GM21367 (cell line): ENCODE measurements at regions not wholly inside any gene's neighbourhood (a gene's known extent, or its start where the extent isn't known, plus 50 kb on each side); places are given as distances from the start of the nearest gene placed in this dataset.
A peak's percentile ranks its signal among the peaks of the same experiment; 100 is the strongest.

Experiments
- ATAC-seq: cut with Tn5 transposase; IDR thresholded peaks from one replicate; pipeline ENCODE4 v1.9.1; 2021; ENCODE audit not compliant: unreplicated experiment

DNA sequence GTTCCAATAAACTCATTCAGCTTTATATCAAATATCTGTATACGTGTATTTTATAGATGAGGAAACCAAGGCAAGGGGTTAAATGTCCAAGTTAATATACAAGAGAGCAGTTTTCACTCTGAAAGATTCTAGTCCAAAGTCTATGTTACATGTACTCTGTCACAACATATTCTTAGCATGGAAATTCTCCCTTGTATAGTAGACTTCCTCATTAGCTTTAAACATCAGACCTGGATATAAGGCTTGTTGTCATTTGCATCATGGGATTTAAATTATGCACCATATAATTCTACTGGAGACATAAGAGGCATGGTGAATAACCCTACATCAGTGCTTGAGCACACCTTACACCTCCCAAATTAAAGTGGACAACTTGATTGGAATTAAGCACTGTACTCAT, 681.9 kb upstream of the CCDC179 start:
- ATAC-seq: no peak

DNA sequence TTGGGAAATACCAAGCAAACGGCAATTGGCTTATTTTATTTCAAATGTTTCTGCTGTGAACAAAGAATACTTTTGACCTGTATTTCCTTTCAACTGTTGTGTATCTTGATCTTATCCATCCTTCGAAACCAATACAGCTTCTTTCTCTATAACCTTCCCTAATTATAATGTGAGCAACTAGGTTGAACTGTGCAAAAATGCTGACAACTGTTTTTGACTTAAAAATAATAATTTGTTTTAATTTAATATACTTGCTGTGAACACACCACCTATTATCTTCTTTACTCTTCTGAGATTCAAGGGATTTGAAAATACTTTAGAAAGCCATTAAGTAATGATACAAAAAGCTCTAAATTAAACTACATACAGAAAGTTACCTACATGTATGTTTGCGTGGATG, 682.5 kb upstream of the CCDC179 start:
- no peak for ATAC-seq

DNA sequence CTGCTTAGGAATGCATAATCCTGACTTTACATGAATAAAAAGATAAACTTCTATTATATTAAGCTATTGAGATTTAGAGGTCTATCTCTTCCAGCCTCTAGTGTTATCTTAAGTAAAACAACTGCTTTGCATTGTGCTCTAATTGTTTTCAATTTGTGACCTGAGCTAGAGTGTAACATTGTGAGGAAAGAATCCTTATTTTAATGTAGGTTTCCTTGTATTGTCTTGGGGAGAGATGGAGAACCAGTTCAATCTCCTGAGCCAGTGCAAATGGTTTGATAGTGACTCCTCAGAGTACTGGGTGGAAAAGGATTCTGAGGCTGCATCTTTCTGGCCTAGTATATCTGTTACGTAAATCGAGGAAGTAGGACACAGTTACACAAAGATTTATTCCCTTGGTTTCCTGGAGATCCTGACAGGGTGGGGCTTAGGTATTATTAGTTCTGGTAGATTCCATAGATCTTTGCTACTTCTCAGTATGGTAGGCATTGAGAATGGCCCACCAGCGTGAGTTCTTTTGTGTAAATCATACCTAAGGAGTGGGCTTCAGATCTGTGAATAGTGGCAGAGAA, 683.5 kb upstream of the CCDC179 start:
- no peak for ATAC-seq

DNA sequence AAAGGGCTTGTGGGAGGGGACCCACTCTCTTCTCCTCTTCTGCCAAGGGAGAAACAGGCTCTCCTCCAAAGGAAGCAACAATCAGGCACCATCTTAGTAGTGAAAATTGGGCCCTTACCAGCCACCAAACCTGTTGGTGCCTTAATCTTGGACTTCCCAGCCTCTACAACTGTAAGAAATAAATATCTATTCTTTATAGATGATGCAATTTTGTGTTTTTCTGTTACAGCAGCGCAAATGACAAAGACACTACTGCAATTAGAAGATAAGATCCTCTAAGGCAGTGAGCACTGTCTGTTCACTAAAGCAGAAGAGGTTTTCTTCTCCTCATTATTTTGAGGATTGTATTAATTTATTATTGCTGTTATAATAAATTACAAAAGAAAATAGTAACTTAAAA, 691.4 kb upstream of the CCDC179 start:
- ATAC-seq: no peak

DNA sequence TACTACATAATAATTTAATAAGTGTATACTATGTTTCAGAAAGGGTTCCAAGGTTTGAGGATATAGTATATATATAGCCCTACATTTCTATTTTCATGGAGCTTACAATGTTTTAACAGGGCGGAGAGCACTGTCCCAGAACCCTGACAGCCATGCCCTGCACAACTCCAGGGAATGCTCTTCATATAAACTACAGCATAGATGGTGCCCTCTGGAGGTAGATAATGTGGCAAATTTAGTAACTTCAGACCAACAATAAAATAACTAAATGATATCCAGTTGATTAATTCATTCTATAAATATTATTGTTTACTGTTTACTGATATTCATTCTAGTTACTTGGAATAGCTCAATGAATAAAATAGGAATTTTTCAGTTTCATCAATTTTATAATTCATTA, 693.7 kb upstream of the CCDC179 start:
- ATAC-seq: no peak

DNA sequence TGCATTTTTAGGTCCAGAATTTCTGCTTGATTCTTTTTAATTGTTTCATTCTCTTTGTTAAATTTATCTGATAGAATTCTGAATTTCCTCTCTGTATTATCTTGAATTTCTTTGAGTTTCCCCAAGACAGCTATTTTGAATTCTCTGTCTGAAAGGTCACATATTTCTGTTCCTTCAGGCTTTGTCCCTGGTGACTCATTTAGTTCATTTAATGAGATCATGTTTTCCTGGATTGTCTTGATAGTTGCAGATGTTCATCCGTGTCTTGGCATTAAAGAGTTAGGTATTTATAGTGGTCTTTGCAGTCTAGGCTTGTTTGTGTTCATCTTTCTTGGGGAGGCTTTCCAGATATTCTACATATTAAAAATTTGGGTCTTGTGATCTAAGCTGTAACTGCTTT, 694.8 kb upstream of the CCDC179 start:
- ATAC-seq: no peak

DNA sequence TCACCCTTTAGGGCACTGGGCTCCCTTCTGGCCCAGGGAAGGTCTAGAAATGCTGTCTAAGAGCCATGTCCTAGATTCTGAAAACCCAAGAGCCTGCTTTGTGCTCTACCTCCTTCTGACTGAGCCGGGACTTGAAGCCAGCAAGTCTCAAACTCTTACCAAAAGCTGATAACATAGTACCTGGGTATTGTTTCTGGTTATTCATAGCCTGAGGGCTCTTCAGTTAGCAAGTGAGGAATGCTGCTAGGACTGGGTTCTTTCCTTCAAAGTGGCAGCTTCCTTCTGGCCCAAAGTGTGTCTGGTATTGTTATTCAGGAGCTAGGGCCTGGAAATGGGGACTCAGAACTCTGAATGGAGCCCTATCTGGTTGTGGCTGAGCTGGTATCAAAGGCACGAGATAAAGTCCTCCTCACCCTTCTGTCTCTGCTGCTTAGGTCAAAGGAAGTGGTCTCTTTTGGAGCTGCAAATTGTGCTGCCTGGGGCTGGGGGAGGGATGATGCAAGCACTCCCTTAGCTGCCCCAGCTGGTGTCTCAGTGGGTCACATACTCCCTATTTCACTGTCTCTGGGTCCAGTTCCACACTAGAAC, 696.0 kb upstream of the CCDC179 start:
- ATAC-seq: no peak

DNA sequence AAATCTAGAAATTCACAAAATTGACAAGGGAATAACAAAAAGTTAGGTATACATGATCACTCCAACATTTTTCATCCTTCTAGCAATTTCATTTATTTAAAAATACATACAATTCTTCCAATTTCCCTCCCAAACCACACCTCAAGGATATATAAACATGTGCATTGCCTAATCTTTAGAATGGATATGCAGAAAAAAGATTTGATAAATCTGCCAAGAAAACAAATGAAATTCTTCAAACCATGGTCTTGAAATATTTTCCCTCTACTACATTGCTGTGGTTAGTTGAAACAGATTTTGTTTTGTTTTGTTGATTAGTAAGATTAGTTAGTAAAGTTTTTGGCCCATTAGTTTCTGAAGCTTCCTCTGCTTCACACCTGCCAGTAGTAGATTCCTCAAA, 703.3 kb upstream of the CCDC179 start:
- no peak for ATAC-seq

DNA sequence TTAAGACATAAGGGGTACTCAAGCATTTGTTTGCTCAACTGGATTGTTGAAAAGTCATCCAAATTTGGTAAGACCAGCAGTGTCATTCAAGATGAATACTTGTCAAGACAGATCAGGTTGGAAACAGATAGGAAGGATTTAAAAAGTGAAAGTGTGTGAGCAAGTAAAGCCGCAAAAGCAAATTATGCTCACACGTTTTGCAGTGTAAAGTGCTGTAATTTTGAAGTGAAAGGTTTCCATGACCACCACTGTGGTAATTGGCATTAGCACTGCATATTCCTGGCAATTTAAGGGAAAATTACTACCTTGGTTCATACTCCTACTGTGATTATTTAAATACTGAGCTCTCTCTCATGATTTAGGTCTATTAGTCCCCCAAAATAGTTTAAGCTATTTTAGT, 704.1 kb upstream of the CCDC179 start:
- ATAC-seq: no peak

DNA sequence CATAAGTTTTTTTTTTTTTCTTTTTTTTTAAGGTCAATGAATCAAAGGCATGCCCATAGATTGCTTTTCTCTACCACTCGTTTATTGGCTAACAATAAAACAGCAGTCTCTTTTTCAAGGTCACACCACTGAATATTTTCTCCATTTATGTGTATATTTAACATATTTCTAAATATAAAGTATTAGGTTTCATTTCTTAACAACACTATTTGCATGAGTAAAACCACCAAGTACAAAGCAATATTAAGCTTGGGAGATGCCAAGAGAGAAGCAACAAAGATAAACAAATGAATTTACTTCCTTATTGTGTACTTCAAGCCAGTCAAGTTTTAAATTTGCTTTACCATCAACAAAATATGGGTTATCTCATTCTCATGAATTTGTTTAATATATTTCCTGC, 708.9 kb upstream of the CCDC179 start:
- ATAC-seq: no peak

DNA sequence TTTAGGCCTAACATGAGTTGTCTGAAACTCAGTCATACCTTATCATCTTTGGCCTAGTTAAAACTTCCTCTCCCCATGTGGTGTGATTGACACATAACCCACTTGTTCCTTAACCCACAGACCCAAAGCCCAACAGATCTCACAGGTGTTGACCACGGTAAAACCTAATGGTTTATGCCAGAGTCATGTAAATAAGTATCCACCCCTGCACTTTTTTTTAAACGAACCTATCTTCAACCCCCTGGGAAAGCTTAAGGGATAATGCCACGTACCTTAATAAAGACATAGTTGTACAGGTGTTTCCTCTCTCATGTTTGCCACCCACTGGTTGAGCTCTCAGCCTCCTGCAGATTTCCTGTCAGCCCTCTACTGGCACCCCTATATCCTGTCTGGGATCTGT, 709.3 kb upstream of the CCDC179 start:
- peak; percentile 54 for ATAC-seq

DNA sequence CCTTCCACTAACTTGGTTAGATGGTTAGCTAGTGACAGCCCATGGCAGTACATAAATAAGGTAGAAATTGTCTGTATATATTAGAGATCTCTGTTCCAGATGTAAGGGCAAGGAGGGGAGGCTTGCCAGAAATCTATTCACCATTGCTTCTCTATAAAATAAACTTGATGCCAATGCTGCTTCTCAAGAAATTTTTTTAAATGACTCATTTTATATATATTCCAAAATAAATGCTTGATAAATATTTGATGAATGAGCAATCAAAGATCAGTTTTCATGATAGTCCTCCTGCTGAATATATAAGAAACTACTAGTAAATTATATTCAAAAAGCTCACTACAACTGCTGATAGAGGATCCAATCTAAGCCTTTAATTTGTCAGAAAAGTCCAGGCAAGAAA, 710.6 kb upstream of the CCDC179 start:
- ATAC-seq: no peak

DNA sequence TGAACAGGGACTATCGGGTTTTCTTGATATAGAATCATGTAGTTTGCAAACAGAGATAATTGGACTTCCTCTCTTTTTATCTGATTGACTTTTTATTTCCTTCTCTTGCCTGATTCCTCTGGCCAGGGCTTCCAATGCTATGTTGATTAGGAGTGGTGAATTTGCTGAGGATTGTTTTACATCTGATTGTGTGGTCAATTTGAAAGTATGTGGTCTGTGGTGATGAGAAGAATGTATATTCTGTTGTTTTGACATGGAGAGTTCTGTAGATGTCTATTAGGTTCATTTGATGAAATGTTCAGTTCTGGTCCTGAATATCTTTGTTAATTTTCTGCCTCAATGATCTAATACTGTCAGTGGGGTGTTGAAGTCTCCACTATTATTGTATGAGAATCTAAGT, 713.2 kb upstream of the CCDC179 start:
- ATAC-seq: no peak

DNA sequence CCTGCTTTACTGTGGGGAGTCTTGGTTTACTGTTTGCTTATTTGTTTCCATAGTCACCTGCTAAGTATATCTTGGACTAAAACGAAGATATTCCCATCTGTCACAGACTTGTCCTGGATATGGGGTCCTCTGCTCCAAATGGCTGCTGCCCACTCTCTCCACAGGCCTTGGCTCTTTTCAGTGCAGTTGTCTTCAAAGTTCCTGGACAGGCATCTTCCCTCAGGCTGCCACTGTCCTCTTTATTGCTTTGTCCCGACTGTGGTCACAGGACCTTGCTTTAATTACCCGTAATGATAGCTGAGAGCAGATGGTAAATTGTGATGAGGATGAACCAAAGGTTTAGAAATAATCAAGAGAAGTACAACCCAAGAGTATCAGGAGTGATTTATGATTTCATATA, 713.9 kb upstream of the CCDC179 start:
- ATAC-seq: no peak

DNA sequence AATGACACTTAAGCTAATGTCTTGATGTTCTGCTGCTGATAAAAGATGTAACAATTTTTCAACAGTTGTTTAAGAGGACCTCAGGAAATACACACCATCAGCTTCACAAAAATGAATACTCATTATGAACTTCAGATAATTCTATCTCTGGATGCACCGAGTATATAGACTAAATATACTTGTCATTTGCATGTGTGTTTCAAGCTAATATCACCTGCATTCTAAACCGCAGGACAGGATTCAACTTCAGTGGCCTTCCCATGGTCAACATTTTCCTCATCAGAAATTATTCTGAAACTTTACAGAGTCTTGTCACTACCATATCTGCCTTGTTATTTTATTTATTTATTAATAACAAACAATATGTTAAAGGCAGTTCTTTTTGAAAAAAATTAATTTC, 717.0 kb upstream of the CCDC179 start:
- no peak for ATAC-seq

DNA sequence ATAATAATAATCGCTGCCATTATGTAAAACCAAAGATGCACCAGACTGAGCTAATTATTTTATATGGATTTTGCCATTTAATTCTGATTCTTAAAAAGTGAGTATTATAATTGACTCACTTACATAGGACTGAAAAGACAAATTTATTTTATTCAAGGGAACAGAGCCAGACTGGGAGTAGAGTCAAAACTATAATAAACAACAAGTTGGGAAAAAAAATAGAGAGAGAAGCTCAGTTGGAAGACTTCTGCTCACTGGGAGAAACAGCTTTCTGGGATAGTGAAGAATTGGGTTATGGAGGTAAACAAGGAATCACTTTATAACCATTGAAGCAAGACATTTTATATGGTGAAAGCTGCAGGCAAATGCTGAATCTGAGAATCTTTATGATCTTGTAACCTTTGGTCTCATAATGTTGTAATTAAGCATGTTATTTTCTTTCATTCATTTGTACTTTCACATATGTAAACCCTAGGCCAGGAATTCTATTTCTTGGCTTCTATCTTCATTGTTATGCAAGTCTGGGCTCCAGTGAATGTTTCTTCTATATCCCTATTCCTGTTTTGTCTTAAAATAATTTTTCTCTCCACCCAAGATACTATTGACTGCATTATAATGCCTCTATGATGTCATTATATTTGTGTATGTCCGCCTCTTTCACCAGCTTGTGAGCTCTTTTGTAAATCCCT, 725.3 kb upstream of the CCDC179 start:
- no peak for ATAC-seq

DNA sequence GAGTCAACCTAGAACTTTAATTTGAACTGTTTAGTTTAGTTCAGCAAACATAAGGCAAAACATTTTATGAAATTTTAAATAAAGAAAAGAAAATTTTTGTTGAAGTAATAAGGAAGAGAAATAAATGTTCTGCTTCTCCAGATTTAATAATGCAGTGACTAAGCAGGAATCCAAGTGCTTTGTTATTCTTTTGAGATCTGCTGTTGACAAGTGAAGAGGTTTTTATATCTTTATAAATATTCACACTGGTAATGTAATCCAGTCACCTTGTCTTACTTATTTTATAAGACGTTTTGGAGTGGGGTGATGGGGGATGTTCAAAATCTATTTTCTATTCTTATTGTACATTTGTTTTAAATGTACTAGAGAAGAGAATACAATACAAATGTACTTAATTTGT, 725.9 kb upstream of the CCDC179 start:
- no peak for ATAC-seq

DNA sequence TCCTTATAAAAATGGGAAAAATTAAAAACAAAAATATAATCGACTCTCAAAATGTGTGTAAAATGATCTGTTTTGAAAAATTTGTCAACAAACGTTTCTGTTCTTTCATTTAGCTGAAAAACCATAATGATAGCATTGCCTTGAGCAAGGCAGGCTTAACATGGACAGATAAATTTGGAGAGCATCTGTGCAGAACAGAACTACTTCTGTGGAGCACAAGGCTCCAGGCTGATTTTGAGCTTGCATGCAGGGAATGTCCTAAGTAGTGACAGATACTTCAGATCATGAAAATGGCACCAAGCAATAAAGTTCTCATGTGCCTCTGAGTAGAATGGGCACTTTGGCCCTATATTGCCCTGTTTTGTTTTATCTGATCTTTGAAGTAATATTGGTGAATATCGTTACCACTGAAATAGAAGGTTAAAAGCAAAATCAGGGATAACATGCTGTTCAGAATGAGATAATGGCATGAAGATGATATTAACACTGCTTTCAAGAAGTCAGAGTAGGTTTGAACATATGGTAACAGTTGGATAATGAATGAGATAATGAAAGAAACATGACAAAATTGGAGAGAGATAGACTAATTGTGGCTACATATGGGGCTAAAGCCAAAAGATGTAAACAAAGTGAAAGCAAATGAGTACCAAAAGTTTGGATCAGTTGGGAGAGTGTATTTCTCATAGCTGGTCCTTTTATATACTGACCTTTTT, 730.5 kb upstream of the CCDC179 start:
- no peak for ATAC-seq

DNA sequence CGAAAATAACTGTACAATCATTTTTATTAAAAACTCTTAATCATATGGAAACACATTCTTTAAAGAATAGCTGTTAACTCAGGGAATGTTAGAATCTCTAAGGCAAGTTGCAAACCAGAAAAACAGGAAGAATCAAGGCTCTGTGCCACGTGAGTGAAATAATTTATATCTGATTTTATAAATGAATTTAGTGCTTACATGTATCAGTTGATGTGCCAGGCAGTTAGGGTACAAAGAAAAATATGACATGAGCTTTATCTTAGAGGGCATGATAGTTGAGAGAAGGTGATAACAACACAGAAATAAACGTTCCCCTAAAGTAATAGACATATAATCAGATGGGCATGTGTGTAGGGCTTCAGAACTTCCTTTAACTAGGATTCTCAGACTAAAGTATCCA, 734.5 kb upstream of the CCDC179 start:
- no peak for ATAC-seq

DNA sequence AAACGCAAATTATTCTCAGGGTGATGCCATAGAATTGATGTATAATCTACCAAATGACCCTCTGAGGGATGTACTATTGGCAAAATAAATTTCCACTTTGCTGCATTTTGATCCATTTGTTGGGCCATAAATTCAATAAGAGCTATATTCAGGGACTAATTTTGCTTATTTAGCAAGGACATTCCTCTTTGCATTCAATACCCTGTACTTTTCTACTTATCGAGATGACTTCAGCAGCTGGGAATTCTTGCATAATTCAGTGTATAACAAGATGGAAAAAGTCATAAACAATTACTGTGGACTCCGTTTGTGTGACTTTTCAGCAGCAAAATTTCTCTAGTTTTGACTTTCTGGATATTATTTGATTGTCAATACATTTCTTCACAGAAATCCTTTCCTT, 744.7 kb upstream of the CCDC179 start:
- ATAC-seq: no peak

DNA sequence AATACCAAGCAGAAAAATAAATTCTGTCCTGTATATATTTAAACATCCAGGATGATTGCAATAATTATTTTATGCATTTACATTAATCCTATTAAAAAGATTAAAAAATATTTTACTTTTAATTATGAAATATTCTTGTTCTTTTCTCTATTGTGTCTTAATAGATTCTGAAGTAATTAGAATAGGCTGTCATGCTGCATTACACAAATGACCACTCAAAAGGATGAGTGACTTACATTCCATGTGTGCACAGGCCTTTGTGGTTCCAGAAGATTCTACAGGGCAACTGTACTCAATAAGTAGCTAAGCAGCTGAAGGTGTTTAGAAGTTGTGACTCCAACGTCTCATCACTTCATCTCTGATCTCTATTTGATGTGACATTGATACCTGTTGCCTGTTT, 745.9 kb upstream of the CCDC179 start:
- no peak for ATAC-seq

DNA sequence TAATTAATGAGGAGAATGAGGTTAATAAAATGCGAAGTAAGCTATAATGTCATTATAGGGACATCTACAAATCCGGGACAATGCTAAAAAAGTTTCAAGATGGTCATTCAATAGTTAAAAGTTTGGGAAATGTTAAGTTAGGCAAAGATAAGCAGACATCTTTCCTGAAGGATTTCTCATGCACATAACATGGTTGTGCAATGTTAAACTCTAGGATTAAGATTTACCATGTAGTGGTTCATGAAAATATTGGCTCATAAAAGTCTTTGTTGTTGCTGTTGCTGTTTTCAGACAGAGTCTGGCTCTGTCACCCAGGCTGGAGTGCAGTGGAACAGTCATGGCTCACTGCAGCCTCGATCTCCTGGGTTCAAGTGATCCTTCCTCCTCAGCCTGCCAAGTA, 751.5 kb upstream of the CCDC179 start:
- ATAC-seq: no peak
